ENCODE measurements at regions not wholly inside any gene's neighbourhood (a gene's known extent, or its start where the extent isn't known, plus 50 kb on each side); places are given as distances from the start of the nearest gene placed in this dataset.

- DNase-seq: peak in 1 of 56 donors; percentile 5
Measured at GRCh38 chr4:75110061-75110460, 177.1 kb downstream of the PARM1 start.

- DNase-seq: peak in 7 of 56 donors; percentile 5 to 16 (median 9)
Measured at GRCh38 chr4:75107755-75108612, 175.1 kb downstream of the PARM1 start.

GRCh38 chr4:75102787-75103085 is 169.8 kb downstream of the PARM1 start:
- DNase-seq: no peak

- DNase-seq: no peak
Measured at GRCh38 chr4:75101906-75102786, 169.2 kb downstream of the PARM1 start.
